Activated CD4-positive, alpha-beta T cell treated with anti-CD3 and anti-CD28 coated beads, Interleukin-2, amount 50 U/mL, for 4 hours (primary cell): ENCODE measurements at regions not wholly inside any gene's neighbourhood (a gene's known extent, or its start where the extent isn't known, plus 50 kb on each side); places are given as distances from the start of the nearest gene placed in this dataset.

Experiments
- DNase-seq, 2 experiments: peaks; one replicate each; pipeline ENCODE4 v3.0.0-alpha.2; 2020

DNA sequence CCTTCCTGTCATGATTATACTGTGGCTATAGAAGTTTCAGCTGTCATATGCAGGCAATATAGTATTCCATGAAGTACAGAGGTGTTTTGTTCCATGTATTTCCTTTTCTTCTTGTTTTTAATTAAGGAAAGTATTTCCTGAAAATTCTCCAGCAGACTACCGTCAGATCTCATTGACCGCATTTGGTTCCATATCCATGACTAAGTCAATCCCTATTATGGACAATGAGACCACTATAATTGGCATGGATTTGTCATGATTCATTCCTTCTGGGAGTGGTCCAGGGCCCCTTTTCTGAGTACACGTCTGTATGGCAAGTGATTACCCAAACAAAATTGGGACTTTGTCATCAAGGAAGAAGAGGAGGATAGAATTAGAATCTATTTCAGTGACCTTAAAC lies 283.2 kb upstream of the CLINT1 start:
- no peak for DNase-seq

DNA sequence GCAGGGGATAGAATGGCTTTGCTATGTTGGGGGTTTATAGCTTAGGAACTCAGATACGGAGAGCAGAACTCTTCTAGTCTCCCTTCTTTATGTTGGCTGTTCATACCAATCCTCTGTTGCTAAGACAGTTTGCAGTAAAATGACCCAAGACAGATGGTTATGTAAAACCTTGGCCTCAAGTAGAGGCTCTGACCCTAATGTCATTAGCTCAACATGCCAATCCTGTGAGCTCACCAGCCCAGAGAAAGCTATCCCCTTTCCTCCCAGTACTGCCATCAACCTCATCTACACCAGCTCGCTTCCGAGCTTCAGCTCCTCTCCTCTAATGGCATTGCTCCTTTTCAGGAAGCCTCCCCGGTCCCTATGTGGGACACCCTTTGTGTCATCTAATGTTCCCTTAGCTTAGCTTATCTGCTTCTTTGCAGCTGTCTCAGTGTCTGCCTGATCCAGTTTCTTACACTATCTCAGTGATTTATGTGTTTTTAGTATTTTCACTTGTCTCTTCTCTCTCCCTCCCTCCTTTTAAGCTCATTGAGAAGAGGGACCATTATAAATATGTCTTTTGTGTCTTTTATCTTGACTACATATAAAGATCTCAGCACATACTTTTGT lies 281.3 kb upstream of the CLINT1 start:
- DNase-seq = no peak

DNA sequence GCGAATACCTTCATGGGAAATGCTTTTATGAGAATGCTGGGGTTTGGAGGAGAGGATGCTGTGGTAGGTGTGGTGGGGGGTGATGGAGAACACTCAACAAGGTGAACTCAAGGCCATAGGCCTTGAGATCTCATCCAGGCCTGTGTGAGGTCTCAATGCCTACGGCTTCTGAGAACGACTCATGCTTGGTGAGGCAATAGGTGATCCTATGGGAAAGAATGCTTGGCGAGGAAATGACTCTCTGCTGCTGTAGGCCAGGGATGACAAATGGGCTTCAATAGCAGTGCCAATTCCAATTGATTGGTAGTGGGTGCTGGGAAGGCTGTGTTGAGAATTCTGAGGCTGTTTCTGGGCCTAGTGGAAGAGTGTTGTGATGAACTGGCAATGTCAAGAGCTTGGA lies 280.2 kb upstream of the CLINT1 start:
- no peak for DNase-seq

DNA sequence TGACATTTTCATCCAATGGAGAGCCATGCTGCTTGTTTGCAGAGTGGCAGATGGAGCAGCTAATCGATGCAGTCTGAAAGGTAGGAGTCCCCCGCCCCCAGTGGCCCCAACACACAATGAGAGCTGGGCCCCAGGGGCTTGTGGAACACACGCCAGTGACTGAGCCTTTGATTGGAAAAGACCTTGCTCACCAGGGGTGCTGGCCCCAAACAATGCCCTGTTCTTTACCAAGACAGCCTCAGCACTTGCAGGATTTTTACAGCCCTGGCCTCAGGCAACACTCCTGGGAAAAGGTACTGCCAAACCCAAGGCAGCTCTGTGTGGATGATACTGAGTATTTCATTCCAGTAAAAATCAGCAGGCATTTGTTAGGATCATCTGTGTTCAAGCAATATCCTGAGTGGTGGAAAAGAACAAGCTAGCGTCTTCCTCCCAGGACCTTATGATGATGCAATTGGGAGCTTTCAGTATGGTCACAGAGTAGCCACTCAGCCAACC lies 276.8 kb upstream of the CLINT1 start:
- no peak for DNase-seq

DNA sequence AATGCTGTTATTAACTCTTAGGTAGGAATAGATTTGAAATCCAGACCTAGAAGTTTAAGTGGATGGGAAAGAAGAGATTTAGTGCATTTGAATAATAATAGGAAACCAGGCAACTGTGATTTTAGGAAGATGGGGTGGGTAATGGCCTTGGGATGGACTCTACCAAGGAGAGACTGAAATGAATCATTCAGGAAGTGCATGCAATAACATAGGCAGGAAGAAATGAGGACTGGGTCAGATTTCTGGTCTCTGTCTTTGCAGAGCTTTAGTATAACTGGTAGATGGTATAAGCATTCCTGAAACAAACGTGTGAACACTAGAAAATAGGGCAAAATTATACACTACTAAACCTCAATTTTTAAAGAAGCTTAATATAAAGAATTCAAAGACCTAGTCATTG lies 274.4 kb upstream of the CLINT1 start:
- DNase-seq = no peak

DNA sequence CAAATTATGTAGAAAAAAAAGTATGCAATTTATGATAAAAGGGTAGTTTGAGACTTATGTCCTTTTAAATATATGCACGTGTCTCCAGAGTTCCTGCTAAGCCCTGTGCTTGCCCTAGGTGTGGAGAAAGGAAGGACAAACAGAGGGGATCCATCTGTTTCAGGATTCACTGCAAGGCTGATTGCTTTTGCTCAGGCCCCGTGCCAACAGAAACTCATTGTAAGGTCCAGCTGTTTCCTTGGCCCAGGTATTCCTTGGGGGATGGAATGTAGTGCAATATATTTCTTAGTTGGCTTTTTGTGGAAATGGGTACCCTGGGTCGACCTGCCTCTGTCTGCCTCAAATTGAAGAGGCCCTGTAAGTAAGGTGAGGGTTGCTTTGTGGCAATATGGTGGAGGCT lies 268.6 kb upstream of the CLINT1 start:
- no peak for DNase-seq

DNA sequence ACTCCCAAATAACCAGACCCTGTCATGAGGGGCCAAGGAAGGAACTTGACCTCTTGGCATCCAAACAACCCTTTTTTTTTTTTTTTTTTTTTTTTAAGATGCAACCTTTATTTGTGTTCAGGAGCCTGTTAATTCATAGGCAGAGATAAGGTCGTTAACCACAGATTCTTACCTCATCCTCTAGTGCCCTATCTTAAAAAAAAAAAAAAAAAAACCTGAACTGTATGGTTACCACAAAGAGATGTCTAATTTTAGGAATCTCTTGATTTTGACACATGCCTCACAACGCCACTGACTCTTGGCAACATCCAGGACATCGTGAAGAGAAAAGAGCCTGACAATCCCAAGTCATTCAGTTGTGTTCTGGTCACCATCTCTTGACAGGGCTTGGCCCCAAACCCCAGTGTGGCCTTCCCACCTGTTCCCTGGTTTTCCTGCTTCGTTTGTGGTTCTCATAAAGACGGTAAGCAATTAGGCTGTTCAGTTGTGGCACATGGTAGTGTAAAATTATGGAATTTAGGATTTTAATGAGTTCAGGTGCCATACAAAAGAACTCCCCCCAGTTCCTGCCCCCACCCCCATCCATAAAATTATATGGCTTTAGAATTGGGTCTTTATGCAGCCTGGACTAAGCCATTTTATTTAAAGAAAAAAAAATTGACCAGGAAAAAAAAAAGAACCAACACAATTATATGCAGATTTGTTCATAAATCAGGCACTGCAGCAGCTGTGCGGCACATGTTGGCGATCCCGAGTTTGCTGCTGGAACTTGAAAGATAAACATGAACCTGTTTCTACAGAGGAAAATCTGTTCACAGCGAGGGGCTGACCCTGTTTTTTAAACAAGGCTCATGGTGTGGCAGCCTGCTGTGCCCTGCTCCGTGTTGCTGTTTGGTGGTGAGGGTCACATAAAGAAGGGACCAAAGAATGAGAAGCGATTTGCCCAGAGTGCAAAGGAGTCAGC lies 267.8 kb upstream of the CLINT1 start:
- no peak for DNase-seq

DNA sequence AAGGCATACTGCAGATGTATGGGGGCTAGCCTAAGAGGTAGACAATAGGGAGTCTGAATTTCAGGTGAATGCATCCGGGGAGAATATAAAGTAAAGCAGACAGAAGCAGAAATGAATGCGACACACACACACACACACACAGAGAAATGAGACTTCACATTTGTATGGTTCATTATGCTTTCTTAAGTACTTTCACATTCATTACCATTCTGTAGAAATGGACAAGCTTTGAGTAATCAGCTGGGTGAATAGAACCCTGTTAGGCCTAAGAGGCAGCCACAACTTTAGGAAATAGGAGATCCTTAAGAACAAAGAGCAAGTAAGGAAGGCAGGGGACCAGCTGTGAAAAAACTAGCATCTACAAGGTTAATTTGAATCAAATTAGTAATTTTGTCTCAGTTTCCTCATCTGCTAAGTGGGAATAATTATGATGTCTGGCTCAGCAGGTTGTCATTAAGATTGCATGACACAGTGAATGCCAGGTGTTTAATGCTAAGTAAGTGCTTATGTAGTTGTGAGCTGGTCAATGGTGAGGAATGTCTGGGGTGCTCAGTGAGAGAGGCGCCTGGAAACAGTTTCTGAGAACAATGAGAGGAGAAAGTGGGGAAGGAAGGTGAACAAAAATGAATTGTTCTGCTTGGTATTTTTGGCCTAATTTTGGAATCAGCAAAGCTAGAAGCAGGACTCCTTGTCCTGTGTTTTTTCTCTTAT lies 265.8 kb upstream of the CLINT1 start:
- no peak for DNase-seq

DNA sequence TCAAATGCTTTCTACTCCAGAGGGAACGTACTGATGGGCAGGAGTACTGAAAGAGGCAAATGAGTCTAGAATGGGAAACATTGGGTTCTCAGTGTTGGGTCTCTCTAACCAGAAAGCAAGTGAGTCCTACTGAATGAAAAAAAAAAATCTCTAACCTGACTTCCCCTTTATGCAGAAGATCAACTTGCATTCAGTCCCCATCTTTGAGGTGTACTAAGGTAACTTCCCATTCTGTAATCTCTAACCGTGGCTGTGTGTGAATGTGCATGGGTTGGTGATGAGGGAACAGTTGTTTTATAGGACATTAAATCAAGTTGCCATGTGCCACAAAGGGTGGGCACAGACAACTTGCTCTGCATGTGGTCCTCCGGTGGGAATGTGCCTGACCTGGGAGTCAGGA lies 264.6 kb upstream of the CLINT1 start:
- no peak for DNase-seq

DNA sequence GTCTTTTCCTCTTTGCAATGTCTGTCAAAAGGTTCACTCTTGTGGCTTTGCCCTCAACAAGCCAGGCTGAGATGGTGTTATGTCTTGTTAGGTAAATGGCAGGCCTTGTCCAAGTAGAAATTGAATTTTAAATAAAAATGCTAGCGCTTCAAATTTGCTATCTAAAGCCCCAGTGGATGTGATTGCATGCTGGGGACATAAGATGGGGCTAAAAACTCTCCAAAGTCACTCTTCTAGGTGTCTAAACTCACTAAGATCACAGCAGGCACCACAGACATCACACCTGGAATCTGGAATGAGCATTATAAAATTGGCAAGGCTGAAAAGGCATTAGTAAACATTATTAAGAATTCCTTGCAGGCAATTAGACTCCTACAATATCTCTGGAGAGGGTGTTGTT lies 262.7 kb upstream of the CLINT1 start:
- DNase-seq = no peak

DNA sequence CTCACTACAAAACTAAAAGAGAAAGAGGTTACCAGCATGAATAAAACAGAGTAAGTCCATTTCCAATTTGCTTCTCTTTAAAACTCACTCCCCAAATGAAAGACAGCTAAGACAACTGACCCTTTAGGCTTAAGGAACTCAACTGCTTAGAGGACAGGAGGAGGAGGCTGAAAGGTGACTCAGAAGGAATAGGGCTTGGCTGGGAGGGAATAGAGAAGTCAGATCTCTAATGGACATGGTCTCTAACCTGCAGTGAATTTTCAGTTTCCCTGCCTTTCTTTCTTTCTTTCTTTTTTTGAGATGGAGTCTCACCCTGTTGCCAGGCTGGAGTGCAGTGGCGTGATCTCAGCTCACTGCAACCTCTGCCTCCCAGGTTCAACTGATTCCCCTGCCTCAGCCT lies 261.8 kb upstream of the CLINT1 start:
- no peak for DNase-seq

DNA sequence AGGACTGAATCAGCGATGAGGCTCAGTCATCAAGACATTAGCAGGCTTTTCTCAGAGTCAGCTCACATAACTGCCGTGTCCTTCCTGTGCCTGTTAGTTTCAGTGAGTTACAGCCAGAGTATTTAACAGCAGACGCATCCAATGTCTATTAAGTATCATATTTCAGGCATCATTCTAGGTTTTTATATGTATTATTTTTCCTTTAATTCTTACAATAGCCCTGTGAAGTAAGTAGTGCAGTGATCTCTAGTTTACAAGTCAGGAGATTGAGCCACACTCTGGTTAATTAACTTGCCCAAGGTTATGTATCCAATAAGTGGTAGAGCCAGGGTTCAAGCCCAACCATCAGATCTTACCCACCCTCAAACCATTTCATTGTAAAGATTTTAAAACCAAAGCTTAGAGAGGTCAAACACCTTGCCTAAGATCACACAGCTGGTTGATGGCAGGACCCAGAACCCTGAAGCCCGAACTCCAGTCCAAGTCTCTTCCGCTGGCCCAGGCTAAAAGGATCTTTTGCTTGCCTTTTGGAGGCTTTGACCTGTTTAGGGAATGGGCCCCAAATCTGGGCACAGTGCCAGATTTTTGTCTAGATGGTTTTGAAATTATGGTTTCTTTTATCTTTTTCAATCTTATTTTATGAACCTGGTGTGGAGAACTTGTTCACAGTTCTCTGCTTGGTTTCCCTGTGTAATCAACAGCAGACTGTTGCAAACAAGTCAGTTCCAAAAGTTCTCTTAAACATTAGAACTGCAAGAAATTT lies 261.2 kb upstream of the CLINT1 start:
- DNase-seq = no peak

DNA sequence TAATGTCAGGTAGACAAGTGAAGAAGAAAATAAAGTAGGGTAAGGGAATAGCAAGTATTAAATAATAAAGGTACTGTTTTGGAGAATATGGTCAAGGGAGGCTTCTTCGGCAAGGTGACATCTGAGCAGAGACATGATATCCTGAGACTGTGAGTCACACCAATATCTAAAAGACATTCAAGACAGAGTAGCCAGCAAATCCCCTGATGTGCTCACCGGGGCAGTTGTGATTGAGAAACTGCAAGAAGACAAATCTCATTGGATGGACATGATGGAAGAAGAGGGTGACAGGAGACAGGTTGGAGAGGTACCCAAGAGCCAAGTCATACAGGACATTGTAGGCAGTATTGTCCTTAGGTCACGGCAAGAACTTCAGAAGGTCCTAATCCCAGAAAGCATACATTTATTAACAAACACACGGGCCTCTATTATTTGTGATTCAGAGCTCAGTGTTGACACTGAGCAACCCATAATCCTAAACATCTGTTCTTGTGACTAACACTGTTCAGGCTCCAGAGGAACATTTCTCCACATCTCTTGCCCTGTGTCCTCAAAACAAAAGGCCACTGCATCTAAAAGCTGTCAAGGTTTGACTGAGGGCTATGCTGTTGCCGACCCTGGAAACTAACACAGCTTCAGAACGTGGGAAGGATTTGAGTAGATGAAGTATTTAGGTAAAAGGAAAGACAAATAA lies 258.7 kb upstream of the CLINT1 start:
- DNase-seq = no peak

DNA sequence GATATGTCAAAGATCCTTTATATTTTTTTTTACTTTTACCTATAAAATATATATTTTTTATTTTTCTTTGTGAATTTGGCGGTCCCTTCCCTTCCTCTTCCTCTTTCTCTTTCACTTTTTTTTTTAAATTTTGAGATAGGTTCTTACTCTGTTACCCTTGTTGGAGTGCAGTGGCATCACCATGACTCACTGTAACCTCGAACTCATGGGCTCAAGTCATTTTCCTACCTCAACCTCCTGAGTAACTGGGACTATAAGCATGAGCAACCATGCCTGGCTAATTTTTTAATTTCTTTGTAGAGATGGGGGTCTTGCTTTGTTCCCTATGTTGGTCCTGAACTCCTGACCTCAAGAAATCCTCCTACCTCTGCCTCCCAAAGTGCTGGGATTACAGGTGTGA lies 258.0 kb upstream of the CLINT1 start:
- DNase-seq = no peak

DNA sequence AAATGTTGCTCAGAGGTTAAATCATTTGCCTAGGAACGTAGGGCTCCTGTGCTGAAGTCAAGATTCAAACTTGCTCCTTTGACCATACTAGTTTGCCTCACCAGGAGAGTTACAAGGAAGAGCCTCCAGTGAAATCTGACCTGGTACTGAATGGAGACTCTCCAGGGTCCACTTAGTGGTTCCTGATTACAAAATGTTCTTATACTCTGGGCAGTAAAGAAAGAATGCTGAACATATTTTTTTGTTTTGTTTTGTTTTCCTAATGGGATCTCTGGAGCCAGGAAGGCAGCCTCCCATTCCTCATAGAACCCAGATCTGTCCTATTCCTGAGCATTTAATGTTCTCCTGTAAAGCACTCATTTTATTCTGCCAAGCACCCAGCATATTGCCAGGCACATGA lies 256.5 kb upstream of the CLINT1 start:
- no peak for DNase-seq

DNA sequence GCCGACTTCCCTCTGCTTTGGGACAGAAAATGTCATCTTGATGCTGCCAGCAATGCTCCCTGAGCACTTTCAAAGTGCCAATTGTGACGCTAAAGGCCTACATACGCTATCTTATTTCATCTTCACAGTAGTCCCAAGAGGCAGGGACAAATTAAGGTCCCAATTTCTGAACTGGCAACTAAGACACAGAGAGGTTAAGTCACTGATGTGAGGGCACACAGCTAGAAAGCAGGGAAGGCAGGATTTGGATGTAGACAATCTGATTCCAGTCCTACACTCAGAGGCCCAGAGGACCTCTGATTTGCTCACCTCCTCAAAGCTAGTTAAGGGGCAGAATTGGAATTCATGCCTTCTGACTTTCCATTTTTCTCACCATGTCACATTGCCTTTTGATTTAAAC lies 249.2 kb upstream of the CLINT1 start:
- DNase-seq = no peak

DNA sequence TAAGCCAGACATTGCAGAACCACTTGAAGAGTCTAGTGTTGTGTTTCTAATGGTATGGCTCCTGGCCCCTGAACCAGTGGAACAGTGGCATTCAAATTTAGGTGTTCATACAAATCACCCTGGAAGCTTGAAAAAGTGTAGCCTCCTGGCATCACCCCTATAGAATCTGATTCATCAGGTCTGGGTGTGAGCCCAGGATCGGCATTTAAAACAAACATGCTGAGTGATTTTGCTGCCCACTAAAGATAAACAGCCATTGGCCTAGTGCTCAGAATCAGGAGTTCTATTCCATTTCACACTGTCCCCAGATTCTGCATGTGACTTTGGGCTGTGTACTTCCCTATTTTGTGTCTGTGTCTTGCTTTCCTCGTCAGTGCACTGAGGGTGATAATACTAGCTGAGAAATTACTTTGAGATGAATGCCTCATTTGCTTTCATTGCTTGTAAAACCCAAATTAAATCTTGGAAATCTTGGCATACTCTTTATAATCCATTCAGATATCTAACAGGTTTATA lies 241.5 kb upstream of the CLINT1 start:
- DNase-seq = no peak

DNA sequence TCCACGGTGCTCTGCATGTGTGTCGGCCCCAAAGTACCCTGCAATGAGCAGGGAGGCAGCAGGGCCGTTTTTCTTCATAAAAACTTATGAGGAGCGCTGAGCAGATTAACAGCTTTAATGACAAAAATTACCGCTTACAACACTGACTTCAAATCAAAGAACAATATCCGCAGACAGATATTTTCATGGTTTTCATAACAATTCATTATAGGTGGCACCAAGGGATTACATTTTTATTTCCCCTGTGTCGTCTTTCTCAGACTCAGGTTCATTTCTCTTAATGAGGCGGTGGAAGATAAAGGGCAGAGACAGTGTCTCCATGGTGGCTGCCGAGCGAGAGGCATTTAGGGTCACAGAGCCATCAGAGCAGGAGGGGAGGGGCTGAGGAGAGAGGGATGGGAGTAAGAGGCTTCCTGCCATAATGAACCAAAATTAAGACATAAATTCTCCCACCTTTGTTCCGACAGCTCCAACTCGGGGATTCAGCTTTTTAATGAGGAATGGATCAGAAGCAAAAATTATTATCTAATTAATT lies 240.7 kb upstream of the CLINT1 start:
- DNase-seq = no peak

DNA sequence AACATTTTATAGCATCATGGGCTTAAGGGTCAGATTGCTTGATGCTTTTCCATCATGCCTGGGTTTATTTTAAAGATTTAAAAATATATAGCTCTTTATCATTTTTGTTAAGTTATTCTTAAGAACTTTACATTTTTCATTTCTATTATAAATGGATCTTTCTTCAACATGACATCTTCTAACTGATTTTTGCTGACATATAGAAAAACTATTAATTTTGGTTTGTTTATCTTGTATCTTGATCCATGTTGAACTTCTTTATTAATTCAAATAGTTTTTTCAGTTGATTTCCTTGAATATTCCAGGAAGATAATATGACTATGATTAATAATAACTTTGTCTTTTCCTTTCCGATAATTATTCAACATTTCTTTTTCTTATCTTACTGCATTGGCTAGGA lies 237.9 kb upstream of the CLINT1 start:
- no peak for DNase-seq

DNA sequence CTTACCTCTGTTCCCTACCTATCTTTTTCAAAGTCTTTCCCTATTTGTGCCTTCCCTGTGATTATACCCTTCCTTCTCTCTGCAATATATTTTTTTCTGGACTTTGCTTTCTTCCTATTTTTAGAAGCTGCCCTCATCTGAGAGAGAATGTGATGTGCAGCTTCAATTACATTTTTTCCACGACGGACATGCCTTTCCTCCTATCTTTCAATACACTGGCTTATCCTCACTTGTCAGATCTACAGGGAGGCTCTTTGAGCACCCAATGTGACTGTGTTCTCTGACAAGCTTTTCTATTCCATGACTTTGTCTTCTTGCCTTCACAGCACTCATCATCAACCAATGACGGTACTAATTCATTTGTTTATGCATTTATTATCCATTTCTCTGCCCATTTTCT lies 227.9 kb upstream of the CLINT1 start:
- no peak for DNase-seq

DNA sequence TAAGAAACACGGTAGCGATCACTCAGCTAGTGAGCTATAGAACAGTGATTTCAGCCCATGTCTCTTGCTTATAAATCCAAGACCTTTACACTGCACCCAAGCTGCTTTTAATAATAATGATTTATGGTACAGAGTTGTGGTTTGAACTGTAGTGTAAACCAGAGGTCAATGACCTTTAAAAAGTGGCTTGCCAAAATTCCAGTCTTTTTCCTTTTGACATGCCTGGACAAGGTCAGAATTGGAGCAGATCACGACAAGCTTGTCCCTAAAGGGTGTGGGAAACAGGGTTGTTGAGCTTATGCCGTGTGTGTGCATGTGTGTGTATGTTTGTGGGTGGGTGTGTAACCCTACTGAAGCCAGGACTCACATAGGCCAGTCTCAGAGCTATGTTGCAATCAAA lies 225.3 kb upstream of the CLINT1 start:
- no peak for DNase-seq
